ENCODE measurements at regions not wholly inside any gene's neighbourhood (a gene's known extent, or its start where the extent isn't known, plus 50 kb on each side); places are given as distances from the start of the nearest gene placed in this dataset.

GRCh38 chr2:217409949-217410680 lies 550.3 kb upstream of the TNP1 start:
- no peak for TF ChIP-seq CTCF (IDR thresholded peaks at IDR 0.05; ENCODE audit: insufficient read depth, low read length, poor library complexity, severe bottlenecking)
- no peak for TF ChIP-seq EZH2phosphoT487 (conservative IDR thresholded peaks at IDR 0.05; ENCODE audit: low read length)

Measured in SU-DHL-6 (cell line).